ENCODE measurements at regions not wholly inside any gene's neighbourhood (a gene's known extent, or its start where the extent isn't known, plus 50 kb on each side); places are given as distances from the start of the nearest gene placed in this dataset.

GRCh38 chr11:81602508-81602907 lies 1131.2 kb downstream of the FAM181B start:
- H3K27me3 ChIP-seq = no peaks in the 10 kb centered on the region
- H3K27ac ChIP-seq = no peak overlapping the region

GRCh38 chr11:81596704-81597103 lies 1137.0 kb downstream of the FAM181B start:
- no peak for ATAC-seq (ENCODE audit: low FRiP score in 2 of 2)
- no peak overlapping the region for H3K4me3 ChIP-seq
- H3K4me1 ChIP-seq = no peaks in the 10 kb centered on the region
- H3K36me3 ChIP-seq = no peaks in the 10 kb centered on the region
- 58 to 67% methylated on average over 2 of the region's 2 CpGs for WGBS, 2 donors
- TF ChIP-seq POLR2AphosphoS5 (IDR thresholded peaks at IDR 0.05) (no peak), POLR2A (IDR thresholded peaks at IDR 0.05) (no peak), EP300 (IDR thresholded peaks at IDR 0.05) (no peak)
- no peaks in the 10 kb centered on the region for H3K9me3 ChIP-seq
- H3K27ac ChIP-seq = no peak overlapping the region
- DNase-seq = no peak
- H3K27me3 ChIP-seq = no peaks in the 10 kb centered on the region

More at GRCh38 chr11:81602508-81602907, 1131.2 kb downstream of the FAM181B start:
- Histone ChIP-seq H3K4me3 (no peak overlapping the region), H3K9me3 (no peaks in the 10 kb centered on the region), H3K36me3 (no peaks in the 10 kb centered on the region), H3K4me1 (no peaks in the 10 kb centered on the region)
- ATAC-seq (ENCODE audit: low FRiP score in 2 of 2) (no peak), DNase-seq (no peak)
- TF ChIP-seq POLR2AphosphoS5 (IDR thresholded peaks at IDR 0.05) (no peak), EP300 (IDR thresholded peaks at IDR 0.05) (no peak), CTCF (IDR thresholded peaks at IDR 0.05) (no peak), POLR2A (IDR thresholded peaks at IDR 0.05) (no peak)
- whole genome bisulfite sequencing, 2 donors = 42 to 58% methylated on average over 1 of the region's 1 CpG

GRCh38 chr11:81585390-81585933 lies 1148.2 kb downstream of the FAM181B start:
- Histone ChIP-seq H3K9me3 (no peaks in the 10 kb centered on the region), H3K36me3 (no peaks in the 10 kb centered on the region), H3K27me3 (no peaks in the 10 kb centered on the region), H3K4me1 (no peaks in the 10 kb centered on the region), H3K4me3 (no peak overlapping the region), H3K27ac (no peak overlapping the region)
- ATAC-seq (ENCODE audit: low FRiP score in 2 of 2) (no peak), DNase-seq (no peak)
- TF ChIP-seq POLR2AphosphoS5 (IDR thresholded peaks at IDR 0.05) = no peak
- no peak for TF ChIP-seq EP300 (IDR thresholded peaks at IDR 0.05)
- no peak for TF ChIP-seq POLR2A (IDR thresholded peaks at IDR 0.05)
- TF ChIP-seq CTCF (IDR thresholded peaks at IDR 0.05) = no peak
- 50 to 92% methylated on average over 2 of the region's 2 CpGs for WGBS, 2 donors

- no peak for DNase-seq
- no peak for ATAC-seq (ENCODE audit: low FRiP score in 2 of 2)
- 45 to 52% methylated on average over 2 of the region's 2 CpGs for WGBS, 2 donors
- no peak overlapping the region for H3K27ac ChIP-seq
- no peaks in the 10 kb centered on the region for H3K9me3 ChIP-seq
- H3K36me3 ChIP-seq = no peaks in the 10 kb centered on the region
- no peak overlapping the region for H3K4me3 ChIP-seq
- TF ChIP-seq CTCF (IDR thresholded peaks at IDR 0.05) (no peak), EP300 (IDR thresholded peaks at IDR 0.05) (no peak), POLR2A (IDR thresholded peaks at IDR 0.05) (no peak), POLR2AphosphoS5 (IDR thresholded peaks at IDR 0.05) (no peak)
- no peaks in the 10 kb centered on the region for H3K4me1 ChIP-seq
- H3K27me3 ChIP-seq = no peaks in the 10 kb centered on the region
Observed at GRCh38 chr11:81579339-81579738, 1154.3 kb downstream of the FAM181B start.

GRCh38 chr11:81578571-81578970 lies 1155.1 kb downstream of the FAM181B start:
- no peak for TF ChIP-seq CTCF (IDR thresholded peaks at IDR 0.05)
- Histone ChIP-seq H3K27ac (no peak overlapping the region), H3K27me3 (no peaks in the 10 kb centered on the region), H3K4me3 (no peak overlapping the region), H3K9me3 (no peaks in the 10 kb centered on the region), H3K36me3 (no peaks in the 10 kb centered on the region), H3K4me1 (no peaks in the 10 kb centered on the region)
- ATAC-seq (ENCODE audit: low FRiP score in 2 of 2) (no peak), DNase-seq (no peak)
- WGBS, 2 donors = 64 to 69% methylated on average over 4 of the region's 4 CpGs
